ENCODE measurements at regions not wholly inside any gene's neighbourhood (a gene's known extent, or its start where the extent isn't known, plus 50 kb on each side); places are given as distances from the start of the nearest gene placed in this dataset.

GRCh38 chr1:59029411-59030167 is 245.7 kb upstream of the JUN start:
- DNase-seq (ENCODE audit: low read depth, low spot score), result no peak
- ChIA-PET POLR2A (interaction anchor here (0.7 to 2.1 kb wide), 7 partner anchors 12 to 267 kb away, joined by 3 to 9 read pairs (median 4); partner anchors contain the start of gene JUN), CTCF (interaction anchor here (1.1 to 2.1 kb wide), 5 partner anchors 9 to 670 kb away, joined by 3 to 7 read pairs (median 5); no protein-coding TSS in a partner anchor)
- no peak overlapping the region for H3K4me3 ChIP-seq (ENCODE audit: low read depth, low read length)
- TF ChIP-seq, protein P1, sequence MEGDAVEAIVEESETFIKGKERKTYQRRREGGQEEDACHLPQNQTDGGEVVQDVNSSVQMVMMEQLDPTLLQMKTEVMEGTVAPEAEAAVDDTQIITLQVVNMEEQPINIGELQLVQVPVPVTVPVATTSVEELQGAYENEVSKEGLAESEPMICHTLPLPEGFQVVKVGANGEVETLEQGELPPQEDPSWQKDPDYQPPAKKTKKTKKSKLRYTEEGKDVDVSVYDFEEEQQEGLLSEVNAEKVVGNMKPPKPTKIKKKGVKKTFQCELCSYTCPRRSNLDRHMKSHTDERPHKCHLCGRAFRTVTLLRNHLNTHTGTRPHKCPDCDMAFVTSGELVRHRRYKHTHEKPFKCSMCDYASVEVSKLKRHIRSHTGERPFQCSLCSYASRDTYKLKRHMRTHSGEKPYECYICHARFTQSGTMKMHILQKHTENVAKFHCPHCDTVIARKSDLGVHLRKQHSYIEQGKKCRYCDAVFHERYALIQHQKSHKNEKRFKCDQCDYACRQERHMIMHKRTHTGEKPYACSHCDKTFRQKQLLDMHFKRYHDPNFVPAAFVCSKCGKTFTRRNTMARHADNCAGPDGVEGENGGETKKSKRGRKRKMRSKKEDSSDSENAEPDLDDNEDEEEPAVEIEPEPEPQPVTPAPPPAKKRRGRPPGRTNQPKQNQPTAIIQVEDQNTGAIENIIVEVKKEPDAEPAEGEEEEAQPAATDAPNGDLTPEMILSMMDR (IDR thresholded peaks at IDR 0.05; ENCODE audit: insufficient read depth, low read length, missing control alignments), result no peak

DNA sequence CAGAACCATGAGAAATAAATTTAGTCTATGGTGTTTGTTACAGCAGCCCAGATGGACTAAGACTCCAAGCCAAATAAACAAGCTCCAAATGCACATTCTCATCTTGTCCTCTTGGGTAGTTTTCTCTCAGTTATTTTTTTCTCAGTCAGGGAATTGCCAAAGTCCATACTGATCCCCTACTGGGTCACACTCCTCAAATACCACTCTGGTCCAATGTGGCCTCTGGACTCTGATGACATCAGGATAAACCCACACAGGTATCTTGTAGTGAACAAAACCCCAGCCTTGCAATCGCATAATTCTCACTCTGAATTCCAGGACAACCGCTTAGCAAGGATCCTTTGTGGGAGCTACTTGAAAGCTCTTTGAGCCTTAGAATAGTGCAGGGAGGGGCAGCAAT is 248.4 kb upstream of the JUN start:
- ChIA-PET POLR2A (interaction anchor here (0.8 kb wide), 1 partner anchor 9 kb away, joined by 3 read pairs; no protein-coding TSS in a partner anchor), CTCF (interaction anchor here (0.7 to 1.5 kb wide), 4 partner anchors 8 to 45 kb away, joined by 3 to 10 read pairs (median 4); no protein-coding TSS in a partner anchor)
- no peak for DNase-seq (ENCODE audit: low read depth, low spot score)
- TF ChIP-seq, protein P1 (IDR thresholded peaks at IDR 0.05; ENCODE audit: insufficient read depth, low read length, missing control alignments), result no peak
- no peak overlapping the region for H3K4me3 ChIP-seq (ENCODE audit: low read depth, low read length)

DNA sequence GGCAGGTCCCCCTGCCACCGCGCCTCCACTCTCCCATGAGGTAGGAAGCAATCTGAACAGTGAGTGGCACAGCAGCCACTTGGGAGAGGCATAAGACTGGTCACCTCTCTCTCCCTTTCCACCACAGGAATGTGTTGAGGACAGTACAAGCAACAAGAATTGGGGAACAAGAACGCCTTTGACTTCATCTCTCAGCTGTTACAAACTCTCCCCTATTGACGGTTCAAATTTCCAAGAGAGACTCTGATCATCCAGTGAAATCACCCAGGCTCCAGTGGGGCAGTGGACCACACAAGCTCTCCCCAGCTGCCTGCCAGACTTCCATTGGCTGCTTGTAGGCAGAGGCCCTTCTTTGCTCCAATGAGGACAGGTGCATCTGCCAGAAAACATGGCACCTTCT is 249.9 kb upstream of the JUN start:
- CTCF ChIA-PET, result no interaction called here
- no peak for DNase-seq (ENCODE audit: low read depth, low spot score)
- POLR2A ChIA-PET, result no interaction called here
- no peak overlapping the region for H3K4me3 ChIP-seq (ENCODE audit: low read depth, low read length)
- TF ChIP-seq, protein P1 (IDR thresholded peaks at IDR 0.05; ENCODE audit: insufficient read depth, low read length, missing control alignments), result no peak

GRCh38 chr1:59034925-59035324 is 251.1 kb upstream of the JUN start:
- TF ChIP-seq, protein P1 (IDR thresholded peaks at IDR 0.05; ENCODE audit: insufficient read depth, low read length, missing control alignments), result no peak
- H3K4me3 ChIP-seq (ENCODE audit: low read depth, low read length), result no peak overlapping the region
- DNase-seq (ENCODE audit: low read depth, low spot score), result no peak
- ChIA-PET POLR2A (no interaction called here), CTCF (no interaction called here)

- CTCF ChIA-PET, result interaction anchor here (1.1 kb wide), 2 partner anchors 7 to 272 kb away, joined by 3 to 4 read pairs; no protein-coding TSS in a partner anchor
- TF ChIP-seq, protein P1 (IDR thresholded peaks at IDR 0.05; ENCODE audit: insufficient read depth, low read length, missing control alignments), result no peak
- POLR2A ChIA-PET, result no interaction called here
- no peak overlapping the region for H3K4me3 ChIP-seq (ENCODE audit: low read depth, low read length)
- no peak for DNase-seq (ENCODE audit: low read depth, low spot score)
Observed at GRCh38 chr1:59039551-59039950, 255.7 kb upstream of the JUN start.

DNA sequence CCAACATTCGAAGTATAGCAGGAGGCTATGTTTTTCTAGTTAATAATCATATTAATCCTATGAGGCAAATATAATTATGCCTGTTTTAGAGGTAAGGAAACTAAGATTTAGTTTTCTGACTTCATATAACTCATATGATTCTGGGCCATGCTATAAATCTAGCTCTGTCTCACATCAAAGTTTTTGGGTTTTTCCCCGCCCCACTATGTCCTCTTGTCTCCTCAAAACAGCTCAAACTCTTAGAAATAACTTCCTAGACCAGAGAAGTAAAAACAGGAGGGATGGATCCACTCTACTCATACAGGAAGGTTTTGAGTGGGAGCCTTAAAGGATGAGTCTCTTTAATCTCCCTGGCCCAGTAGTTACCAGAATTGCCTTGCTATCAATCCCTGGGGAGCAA is 256.4 kb upstream of the FGGY start:
- ChIA-PET POLR2A (no interaction called here), CTCF (interaction anchor here (0.9 to 3.4 kb wide), 5 partner anchors 8 to 659 kb away, joined by 3 to 15 read pairs (median 4); no protein-coding TSS in a partner anchor)
- no peak overlapping the region for H3K4me3 ChIP-seq (ENCODE audit: low read depth, low read length)
- TF ChIP-seq, protein P1 (IDR thresholded peaks at IDR 0.05; ENCODE audit: insufficient read depth, low read length, missing control alignments), result no peak
- no peak for DNase-seq (ENCODE audit: low read depth, low spot score)
